Neural progenitor cell (in vitro differentiated cells): ENCODE measurements at regions not wholly inside any gene's neighbourhood (a gene's known extent, or its start where the extent isn't known, plus 50 kb on each side); places are given as distances from the start of the nearest gene placed in this dataset.

Experiments used
- EZH2 ChIP-seq: fragments of 200-600 bp; sonication (generic); IDR thresholded peaks from 2 replicates; pipeline ENCODE4 v1.6.1; 2017; ENCODE audit warnings: antibody characterized with exemption, mild to moderate bottlenecking, moderate library complexity
- TF ChIP-seq, protein P1 (sequence below): fragments of 200-600 bp; sonication (generic); IDR thresholded peaks from 2 replicates; pipeline ENCODE4 v1.5.1; 2017; ENCODE audit warnings: antibody characterized with exemption, mild to moderate bottlenecking

- TF ChIP-seq, protein P1, sequence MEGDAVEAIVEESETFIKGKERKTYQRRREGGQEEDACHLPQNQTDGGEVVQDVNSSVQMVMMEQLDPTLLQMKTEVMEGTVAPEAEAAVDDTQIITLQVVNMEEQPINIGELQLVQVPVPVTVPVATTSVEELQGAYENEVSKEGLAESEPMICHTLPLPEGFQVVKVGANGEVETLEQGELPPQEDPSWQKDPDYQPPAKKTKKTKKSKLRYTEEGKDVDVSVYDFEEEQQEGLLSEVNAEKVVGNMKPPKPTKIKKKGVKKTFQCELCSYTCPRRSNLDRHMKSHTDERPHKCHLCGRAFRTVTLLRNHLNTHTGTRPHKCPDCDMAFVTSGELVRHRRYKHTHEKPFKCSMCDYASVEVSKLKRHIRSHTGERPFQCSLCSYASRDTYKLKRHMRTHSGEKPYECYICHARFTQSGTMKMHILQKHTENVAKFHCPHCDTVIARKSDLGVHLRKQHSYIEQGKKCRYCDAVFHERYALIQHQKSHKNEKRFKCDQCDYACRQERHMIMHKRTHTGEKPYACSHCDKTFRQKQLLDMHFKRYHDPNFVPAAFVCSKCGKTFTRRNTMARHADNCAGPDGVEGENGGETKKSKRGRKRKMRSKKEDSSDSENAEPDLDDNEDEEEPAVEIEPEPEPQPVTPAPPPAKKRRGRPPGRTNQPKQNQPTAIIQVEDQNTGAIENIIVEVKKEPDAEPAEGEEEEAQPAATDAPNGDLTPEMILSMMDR = no peak
- no peak for TF ChIP-seq EZH2
These were observed 98.7 kb upstream of the NPTX2 start for GRCh38 chr7:98518159-98518947.
